ENCODE measurements at regions not wholly inside any gene's neighbourhood (a gene's known extent, or its start where the extent isn't known, plus 50 kb on each side); places are given as distances from the start of the nearest gene placed in this dataset.

DNA sequence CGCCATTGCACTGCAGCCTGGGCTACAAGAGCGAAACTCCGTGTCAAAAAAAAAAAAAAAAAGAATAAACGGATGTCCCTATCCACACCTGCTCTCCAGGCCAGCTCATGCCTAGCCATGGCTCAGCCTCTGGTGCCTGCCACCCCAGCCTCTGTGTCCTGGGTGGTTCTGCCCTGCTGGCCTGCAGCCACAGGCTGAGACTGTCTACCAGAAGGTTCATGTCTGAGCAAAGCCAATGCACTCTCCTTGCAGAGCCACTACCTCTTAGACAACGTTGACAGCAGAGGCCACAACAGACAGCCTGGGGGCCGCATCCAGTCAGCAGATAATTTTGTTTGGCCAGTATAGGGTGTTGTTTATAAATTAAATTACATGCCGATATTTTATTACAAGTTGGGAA lies 127.7 kb downstream of the ASB7 start:
- Histone ChIP-seq H3K27ac (no peak overlapping the region), H3K36me3 (no peaks in the 10 kb centered on the region), H3K4me3 (no peak overlapping the region), H3K9me3 (no peaks in the 10 kb centered on the region), H3K4me1 (no peaks in the 10 kb centered on the region), H3K27me3 (peaks cover 0 to 13% (median 0%) of the 10 kb centered on the region in 3 donors)
- no peak for TF ChIP-seq EP300 (IDR thresholded peaks at IDR 0.05)
- TF ChIP-seq CTCF (IDR thresholded peaks at IDR 0.05): no peak
- intact Hi-C loops (cut with DNase I; ENCODE audit: low total_unique reads): no loop called here
- DNase-seq: no peak
- WGBS, 5 donors: 72 to 86% (median 77%) methylated on average over 7 of the region's 7 CpGs

GRCh38 chr15:100730655-100731266 lies 128.4 kb downstream of the ASB7 start:
- WGBS, 5 donors: 77 to 89% (median 84%) methylated on average over 7 of the region's 7 CpGs
- no peaks in the 10 kb centered on the region for H3K4me1 ChIP-seq
- no peaks in the 10 kb centered on the region for H3K9me3 ChIP-seq
- H3K27me3 ChIP-seq: peaks cover 0 to 13% (median 0%) of the 10 kb centered on the region in 3 donors
- no peak overlapping the region for H3K27ac ChIP-seq
- H3K36me3 ChIP-seq: no peaks in the 10 kb centered on the region
- DNase-seq: no peak
- intact Hi-C loops (cut with DNase I; ENCODE audit: low total_unique reads): no loop called here
- H3K4me3 ChIP-seq: no peak overlapping the region
- TF ChIP-seq EP300 (IDR thresholded peaks at IDR 0.05) (no peak), POLR2AphosphoS5 (IDR thresholded peaks at IDR 0.05) (no peak), CTCF (IDR thresholded peaks at IDR 0.05) (no peak), POLR2A (IDR thresholded peaks at IDR 0.05) (no peak)

- Histone ChIP-seq H3K9me3 (no peaks in the 10 kb centered on the region), H3K36me3 (no peaks in the 10 kb centered on the region), H3K4me1 (no peaks in the 10 kb centered on the region), H3K4me3 (no peak overlapping the region), H3K27me3 (peaks cover 0 to 13% (median 0%) of the 10 kb centered on the region in 3 donors), H3K27ac (no peak overlapping the region)
- WGBS, 5 donors: 81 to 92% (median 85%) methylated on average over 10 of the region's 10 CpGs
- TF ChIP-seq POLR2A (IDR thresholded peaks at IDR 0.05) (no peak), POLR2AphosphoS5 (IDR thresholded peaks at IDR 0.05) (no peak), CTCF (IDR thresholded peaks at IDR 0.05) (no peak), EP300 (IDR thresholded peaks at IDR 0.05) (no peak)
- DNase-seq: no peak
- intact Hi-C loops (cut with DNase I; ENCODE audit: low total_unique reads): no loop called here
Measured at GRCh38 chr15:100731267-100732152, 129.1 kb downstream of the ASB7 start.

- Histone ChIP-seq H3K27ac (no peak overlapping the region), H3K9me3 (no peaks in the 10 kb centered on the region), H3K36me3 (no peaks in the 10 kb centered on the region), H3K27me3 (peaks cover 0 to 13% (median 0%) of the 10 kb centered on the region in 3 donors), H3K4me1 (no peaks in the 10 kb centered on the region), H3K4me3 (no peak overlapping the region)
- WGBS, 5 donors: 48 to 68% (median 62%) methylated on average over 7 of the region's 7 CpGs
- intact Hi-C loops (cut with DNase I; ENCODE audit: low total_unique reads): no loop called here
- no peak for DNase-seq
- TF ChIP-seq EP300 (IDR thresholded peaks at IDR 0.05): no peak
- no peak for TF ChIP-seq CTCF (IDR thresholded peaks at IDR 0.05)
- no peak for TF ChIP-seq POLR2AphosphoS5 (IDR thresholded peaks at IDR 0.05)
- no peak for TF ChIP-seq POLR2A (IDR thresholded peaks at IDR 0.05)
Measured at GRCh38 chr15:100732211-100733055, 130.0 kb downstream of the ASB7 start.

Measured in stomach (tissue), 8 donors.